Activated naive CD8-positive, alpha-beta T cell treated with anti-CD3 and anti-CD28 coated beads for 36 hours (primary cell): ENCODE measurements at regions not wholly inside any gene's neighbourhood (a gene's known extent, or its start where the extent isn't known, plus 50 kb on each side); places are given as distances from the start of the nearest gene placed in this dataset.

Source experiments
- DNase-seq: peaks from one replicate; pipeline ENCODE4 v3.0.0; 2021
- H3K27ac Mint-ChIP-seq: one replicate; pipeline ENCODE4 v1.8.0; 2022; ENCODE audit warnings: mild to moderate bottlenecking, moderate library complexity, mixed read lengths
- H3K27me3 Mint-ChIP-seq: one replicate; pipeline ENCODE4 v1.8.0; 2022; ENCODE audit warnings: mild to moderate bottlenecking, mixed read lengths
- H3K36me3 Mint-ChIP-seq: one replicate; pipeline ENCODE4 v1.8.0; 2021; ENCODE audit warnings: mild to moderate bottlenecking, mixed read lengths
- H3K4me1 Mint-ChIP-seq: one replicate; pipeline ENCODE4 v1.8.0; 2021; ENCODE audit warnings: mixed read lengths
- H3K4me3 Mint-ChIP-seq: one replicate; pipeline ENCODE4 v1.8.0; 2022; ENCODE audit warnings: mild to moderate bottlenecking, moderate library complexity, mixed read lengths
- H3K9me3 Mint-ChIP-seq: one replicate; pipeline ENCODE4 v1.8.0; 2022; ENCODE audit warnings: mixed read lengths

- Mint-ChIP-seq H3K36me3 (no peaks in the 10 kb centered on the region), H3K27me3 (peaks cover 24% of the 10 kb centered on the region), H3K9me3 (no peaks in the 10 kb centered on the region), H3K4me1 (no peaks in the 10 kb centered on the region), H3K27ac (no peak overlapping the region), H3K4me3 (no peak overlapping the region)
- no peak for DNase-seq
Measured at GRCh38 chr2:118257696-118258095, 169.4 kb downstream of the INSIG2 start.

DNA sequence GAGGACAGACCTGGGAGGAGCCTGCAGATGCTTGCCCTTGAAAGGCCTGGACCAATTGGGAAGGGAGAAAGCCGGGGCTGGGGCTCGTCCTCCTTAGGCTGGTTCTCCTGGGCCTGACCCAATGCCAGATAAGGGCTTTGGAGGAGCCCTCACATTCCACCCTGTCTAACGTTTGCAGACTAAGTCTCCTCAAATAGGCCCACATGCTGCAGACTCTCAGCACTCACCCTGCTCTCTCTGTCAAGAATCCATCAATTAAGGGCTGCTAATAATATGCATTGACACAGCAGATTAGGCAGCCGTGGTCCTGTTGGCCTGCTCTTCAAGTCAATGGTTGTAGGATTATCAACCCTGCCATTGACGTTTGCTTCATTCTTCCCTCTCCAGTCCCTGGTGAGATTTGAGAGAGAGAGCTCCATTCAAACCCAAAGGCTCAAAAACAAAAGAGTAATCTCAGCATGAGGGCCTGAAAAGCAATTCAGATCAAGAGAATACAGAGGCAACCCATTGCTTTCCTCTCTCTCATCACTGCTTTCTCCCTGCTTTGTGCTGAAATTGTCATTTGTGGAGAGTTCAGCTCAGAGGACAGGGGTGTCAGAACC, 167.6 kb downstream of the INSIG2 start:
- Mint-ChIP-seq H3K4me1 (no peaks in the 10 kb centered on the region), H3K36me3 (no peaks in the 10 kb centered on the region), H3K9me3 (no peaks in the 10 kb centered on the region), H3K4me3 (no peak overlapping the region), H3K27me3 (peaks cover 21% of the 10 kb centered on the region), H3K27ac (no peak overlapping the region)
- no peak for DNase-seq

DNA sequence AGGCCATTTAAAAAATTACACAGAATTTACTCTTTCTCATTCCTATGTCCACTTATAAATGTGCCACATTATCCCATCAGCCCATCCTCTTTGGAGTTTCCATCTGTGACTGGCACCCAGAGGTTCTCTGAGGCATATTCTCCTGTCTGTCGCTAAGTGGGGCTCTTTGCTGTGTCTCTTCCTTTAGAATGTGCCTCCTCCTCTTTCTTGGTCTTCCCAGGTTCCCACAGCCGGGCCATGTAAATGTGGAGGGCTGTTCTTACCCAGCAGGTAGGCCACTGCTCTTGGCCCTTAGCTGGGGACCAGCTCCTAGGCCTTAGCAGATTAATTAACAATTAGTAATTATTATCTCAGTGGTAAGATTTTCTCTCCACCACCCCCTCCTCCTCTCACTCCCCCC, 167.0 kb downstream of the INSIG2 start:
- peaks cover 20% of the 10 kb centered on the region for H3K27me3 Mint-ChIP-seq
- H3K27ac Mint-ChIP-seq: no peak overlapping the region
- DNase-seq: no peak
- H3K4me3 Mint-ChIP-seq: no peak overlapping the region
- H3K9me3 Mint-ChIP-seq: no peaks in the 10 kb centered on the region
- H3K36me3 Mint-ChIP-seq: no peaks in the 10 kb centered on the region
- peaks cover 3% of the 10 kb centered on the region for H3K4me1 Mint-ChIP-seq

DNA sequence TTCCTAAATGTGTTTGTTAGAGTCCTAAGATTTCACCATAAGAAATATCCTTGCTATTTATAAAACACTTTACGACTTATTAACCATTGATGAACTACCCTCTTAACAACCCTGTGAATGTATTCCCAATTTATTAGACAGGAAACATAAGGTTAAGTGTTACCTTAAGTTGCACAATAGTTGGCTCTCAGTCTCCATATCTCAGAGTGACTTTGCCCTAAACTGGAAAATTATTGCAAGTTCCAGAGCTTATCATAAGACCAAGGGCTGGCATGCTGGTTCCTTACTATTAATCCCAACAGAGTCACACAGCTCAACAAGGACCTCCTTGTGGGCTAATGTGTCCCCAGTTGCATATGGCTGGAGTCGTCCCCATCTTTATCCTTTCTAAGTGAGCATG, 165.8 kb downstream of the INSIG2 start:
- DNase-seq: no peak
- H3K4me1 Mint-ChIP-seq: peaks cover 6% of the 10 kb centered on the region
- peaks cover 16% of the 10 kb centered on the region for H3K27me3 Mint-ChIP-seq
- no peak overlapping the region for H3K4me3 Mint-ChIP-seq
- no peak overlapping the region for H3K27ac Mint-ChIP-seq
- H3K9me3 Mint-ChIP-seq: no peaks in the 10 kb centered on the region
- no peaks in the 10 kb centered on the region for H3K36me3 Mint-ChIP-seq

- Mint-ChIP-seq H3K27me3 (peaks cover 6% of the 10 kb centered on the region), H3K36me3 (no peaks in the 10 kb centered on the region), H3K4me1 (peaks cover 6% of the 10 kb centered on the region), H3K27ac (no peak overlapping the region), H3K4me3 (no peak overlapping the region), H3K9me3 (no peaks in the 10 kb centered on the region)
- no peak for DNase-seq
Measured at GRCh38 chr2:118251427-118251826, 163.2 kb downstream of the INSIG2 start.

DNA sequence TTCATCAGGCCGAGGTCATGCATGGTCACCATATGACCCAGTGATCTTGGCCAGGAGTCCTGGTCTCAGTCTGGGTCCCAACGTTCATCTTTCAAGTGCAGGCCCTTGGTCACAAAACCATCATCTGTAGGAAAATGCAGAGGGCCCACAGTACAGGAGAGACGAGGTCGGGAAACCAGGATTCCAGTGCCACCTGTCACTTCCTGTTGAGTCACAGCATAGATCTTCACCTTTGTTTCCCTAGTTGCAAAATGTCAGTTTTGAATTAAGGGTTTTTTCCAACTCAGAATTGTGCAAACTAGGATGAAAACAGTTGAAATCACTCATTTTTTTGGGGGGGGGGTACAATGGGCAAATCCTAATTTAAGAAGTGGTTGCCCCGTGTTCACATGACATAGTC, 162.2 kb downstream of the INSIG2 start:
- no peak for DNase-seq
- Mint-ChIP-seq H3K27me3 (no peaks in the 10 kb centered on the region), H3K4me3 (no peak overlapping the region), H3K9me3 (no peaks in the 10 kb centered on the region), H3K27ac (no peak overlapping the region), H3K4me1 (peaks cover 6% of the 10 kb centered on the region), H3K36me3 (no peaks in the 10 kb centered on the region)

DNA sequence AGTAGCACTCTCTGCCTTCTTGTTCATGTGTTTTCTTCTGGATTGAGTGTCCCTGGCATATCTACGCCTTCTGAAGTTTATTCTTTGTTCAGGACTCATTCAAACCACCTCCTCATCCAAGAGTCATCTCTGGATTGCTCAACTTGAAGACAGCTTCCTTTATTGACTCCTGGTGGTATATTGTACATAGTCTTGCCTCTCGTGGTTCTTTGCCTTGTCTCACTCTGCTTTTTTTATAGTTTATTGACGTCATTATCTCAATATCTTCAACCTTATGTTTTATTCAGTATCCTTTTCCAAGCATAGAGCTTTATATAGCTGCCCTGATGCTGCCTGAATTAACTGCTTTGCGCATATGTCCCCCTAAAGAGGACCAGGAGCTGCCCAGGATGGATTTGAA, 161.7 kb downstream of the INSIG2 start:
- Mint-ChIP-seq H3K4me3 (no peak overlapping the region), H3K9me3 (no peaks in the 10 kb centered on the region), H3K27me3 (no peaks in the 10 kb centered on the region), H3K36me3 (no peaks in the 10 kb centered on the region), H3K4me1 (peaks cover 6% of the 10 kb centered on the region), H3K27ac (no peak overlapping the region)
- no peak for DNase-seq

GRCh38 chr2:118249531-118249930, 161.3 kb downstream of the INSIG2 start:
- Mint-ChIP-seq H3K9me3 (no peaks in the 10 kb centered on the region), H3K27ac (no peak overlapping the region), H3K4me3 (no peak overlapping the region), H3K27me3 (no peaks in the 10 kb centered on the region), H3K36me3 (no peaks in the 10 kb centered on the region), H3K4me1 (peaks cover 6% of the 10 kb centered on the region)
- no peak for DNase-seq

- H3K27ac Mint-ChIP-seq: no peak overlapping the region
- no peaks in the 10 kb centered on the region for H3K27me3 Mint-ChIP-seq
- no peak overlapping the region for H3K4me3 Mint-ChIP-seq
- no peaks in the 10 kb centered on the region for H3K36me3 Mint-ChIP-seq
- no peak for DNase-seq
- H3K9me3 Mint-ChIP-seq: no peaks in the 10 kb centered on the region
- peaks cover 6% of the 10 kb centered on the region for H3K4me1 Mint-ChIP-seq
Measured at GRCh38 chr2:118246726-118247125, 158.5 kb downstream of the INSIG2 start.

- Mint-ChIP-seq H3K9me3 (no peaks in the 10 kb centered on the region), H3K27me3 (no peaks in the 10 kb centered on the region), H3K27ac (no peak overlapping the region), H3K4me1 (peaks cover 6% of the 10 kb centered on the region), H3K36me3 (no peaks in the 10 kb centered on the region), H3K4me3 (no peak overlapping the region)
- DNase-seq: no peak
Measured at GRCh38 chr2:118246079-118246478, 157.8 kb downstream of the INSIG2 start.

DNA sequence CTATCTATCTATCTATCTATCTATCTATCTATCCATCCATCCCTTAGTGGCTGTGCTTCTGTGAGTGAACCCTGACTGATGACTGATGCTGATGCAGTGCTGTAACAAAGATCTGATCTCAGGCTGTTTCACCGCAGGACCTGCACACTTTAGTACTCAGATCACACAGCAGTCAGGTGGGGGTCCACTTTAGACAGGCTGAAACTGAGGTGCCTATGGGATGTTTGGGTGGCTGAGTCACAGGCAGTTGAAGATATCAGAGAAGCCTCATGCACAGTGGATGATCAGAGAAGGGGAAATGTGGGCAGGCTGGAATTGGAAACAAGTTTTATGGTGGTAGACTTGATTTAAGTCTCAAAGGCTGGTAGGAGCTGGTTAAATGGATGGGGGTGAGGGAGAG, 156.4 kb downstream of the INSIG2 start:
- no peak for DNase-seq
- H3K4me3 Mint-ChIP-seq: no peak overlapping the region
- H3K27me3 Mint-ChIP-seq: peaks cover 4% of the 10 kb centered on the region
- no peaks in the 10 kb centered on the region for H3K4me1 Mint-ChIP-seq
- H3K9me3 Mint-ChIP-seq: no peaks in the 10 kb centered on the region
- no peak overlapping the region for H3K27ac Mint-ChIP-seq
- H3K36me3 Mint-ChIP-seq: no peaks in the 10 kb centered on the region

DNA sequence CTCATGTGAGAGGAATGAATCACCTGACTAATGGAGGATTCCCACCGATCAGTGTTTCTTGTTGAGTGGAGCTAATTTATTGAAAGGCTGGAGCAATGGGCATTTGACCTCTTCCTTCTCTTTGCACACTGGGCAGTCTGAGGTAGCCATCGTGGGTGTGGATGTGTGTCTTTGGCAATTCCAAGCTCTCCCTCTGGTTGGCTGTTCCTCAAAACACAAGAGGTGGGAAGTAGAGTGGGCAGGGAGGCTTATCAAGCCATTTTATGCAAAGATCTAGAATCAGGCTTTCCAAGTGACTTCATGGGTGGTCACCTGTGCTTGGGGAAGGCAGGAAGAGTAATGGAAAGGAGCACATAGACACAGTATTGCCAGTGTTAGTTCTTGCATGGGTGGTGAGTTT, 154.8 kb downstream of the INSIG2 start:
- Mint-ChIP-seq H3K9me3 (peaks cover 2% of the 10 kb centered on the region), H3K27ac (no peak overlapping the region), H3K4me1 (no peaks in the 10 kb centered on the region), H3K36me3 (no peaks in the 10 kb centered on the region), H3K27me3 (peaks cover 10% of the 10 kb centered on the region), H3K4me3 (no peak overlapping the region)
- DNase-seq: no peak

- H3K27ac Mint-ChIP-seq: no peak overlapping the region
- H3K27me3 Mint-ChIP-seq: peaks cover 18% of the 10 kb centered on the region
- H3K4me3 Mint-ChIP-seq: no peak overlapping the region
Measured at GRCh38 chr2:118242216-118242615, 153.9 kb downstream of the INSIG2 start.

GRCh38 chr2:118241128-118241527, 152.9 kb downstream of the INSIG2 start:
- Mint-ChIP-seq H3K27ac (no peak overlapping the region), H3K27me3 (peaks cover 20% of the 10 kb centered on the region), H3K9me3 (peaks cover 2% of the 10 kb centered on the region), H3K4me3 (no peak overlapping the region), H3K4me1 (no peaks in the 10 kb centered on the region), H3K36me3 (no peaks in the 10 kb centered on the region)
- no peak for DNase-seq

More at GRCh38 chr2:118242216-118242615, 153.9 kb downstream of the INSIG2 start:
- H3K36me3 Mint-ChIP-seq: no peaks in the 10 kb centered on the region
- no peak for DNase-seq
- peaks cover 2% of the 10 kb centered on the region for H3K9me3 Mint-ChIP-seq
- H3K4me1 Mint-ChIP-seq: no peaks in the 10 kb centered on the region

DNA sequence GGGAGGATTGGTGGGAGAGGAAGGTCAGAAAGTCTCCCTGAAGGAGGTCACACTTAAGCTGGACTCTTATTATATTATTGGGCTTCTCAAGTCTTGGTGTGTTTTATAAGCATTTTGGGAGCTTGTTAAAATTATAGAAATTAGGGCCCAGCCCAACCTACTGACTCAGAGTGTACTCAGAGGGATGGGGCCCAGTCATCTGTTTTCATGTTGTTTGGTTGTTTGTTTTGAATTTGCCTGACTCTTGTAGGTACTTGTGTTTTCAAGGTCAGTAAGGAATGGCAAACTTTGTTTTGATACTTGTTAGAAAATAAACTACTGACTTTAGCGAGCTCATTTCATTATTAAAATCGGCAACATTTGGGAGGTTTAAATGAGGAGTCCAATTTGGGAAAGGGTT, 152.0 kb downstream of the INSIG2 start:
- Mint-ChIP-seq H3K27me3 (peaks cover 20% of the 10 kb centered on the region), H3K27ac (no peak overlapping the region), H3K4me3 (no peak overlapping the region), H3K36me3 (no peaks in the 10 kb centered on the region), H3K9me3 (peaks cover 2% of the 10 kb centered on the region), H3K4me1 (no peaks in the 10 kb centered on the region)
- DNase-seq: no peak

DNA sequence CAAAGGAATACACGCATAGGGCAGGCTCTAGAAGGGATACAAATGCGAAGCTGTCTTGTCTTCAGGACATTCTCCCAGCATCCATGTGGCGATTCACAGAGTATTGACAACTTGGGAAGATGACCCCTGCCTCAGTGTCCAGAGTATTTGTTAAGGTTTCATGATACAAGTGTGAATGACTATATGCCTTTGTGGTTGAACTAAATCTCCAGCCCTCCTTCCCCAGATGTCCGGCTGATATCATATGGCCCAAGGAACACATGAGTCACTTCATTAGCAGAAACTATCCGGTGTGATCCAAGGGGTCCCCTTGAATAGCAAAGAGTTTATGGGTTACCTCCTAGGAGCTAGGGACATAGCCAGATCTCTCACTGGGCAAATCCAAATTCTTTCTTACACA, 151.0 kb downstream of the INSIG2 start:
- DNase-seq: no peak
- H3K27ac Mint-ChIP-seq: no peak overlapping the region
- no peak overlapping the region for H3K4me3 Mint-ChIP-seq
- H3K4me1 Mint-ChIP-seq: no peaks in the 10 kb centered on the region
- H3K9me3 Mint-ChIP-seq: peaks cover 2% of the 10 kb centered on the region
- no peaks in the 10 kb centered on the region for H3K36me3 Mint-ChIP-seq
- peaks cover 20% of the 10 kb centered on the region for H3K27me3 Mint-ChIP-seq

GRCh38 chr2:118237451-118237850, 149.2 kb downstream of the INSIG2 start:
- H3K4me1 Mint-ChIP-seq: no peaks in the 10 kb centered on the region
- H3K27me3 Mint-ChIP-seq: peaks cover 23% of the 10 kb centered on the region
- peaks cover 2% of the 10 kb centered on the region for H3K9me3 Mint-ChIP-seq
- no peak for DNase-seq
- H3K36me3 Mint-ChIP-seq: no peaks in the 10 kb centered on the region
- no peak overlapping the region for H3K4me3 Mint-ChIP-seq
- H3K27ac Mint-ChIP-seq: no peak overlapping the region
